ENCODE measurements at regions not wholly inside any gene's neighbourhood (a gene's known extent, or its start where the extent isn't known, plus 50 kb on each side); places are given as distances from the start of the nearest gene placed in this dataset.

DNA sequence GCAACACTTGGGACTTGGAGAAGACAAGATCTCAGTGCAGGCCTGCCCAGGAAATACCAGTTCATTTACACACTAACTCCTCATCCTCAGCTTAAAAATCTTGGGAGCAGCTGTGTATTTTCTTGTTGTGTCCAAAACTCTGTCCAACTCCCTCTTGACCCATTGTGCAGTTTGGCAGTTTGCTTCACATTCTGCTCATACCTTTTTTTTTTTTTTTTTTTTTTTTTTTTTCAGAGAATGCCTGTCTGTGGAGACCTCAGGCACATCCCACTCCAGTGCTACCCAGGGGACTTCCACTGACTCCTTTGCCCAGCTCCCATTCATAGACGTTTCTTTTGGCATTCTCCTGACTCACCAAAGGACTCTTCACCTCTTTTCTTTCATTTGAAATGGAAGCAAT, 265.8 kb upstream of the TCF21 start:
- TF ChIP-seq ZBTB33 (IDR thresholded peaks at IDR 0.05; ENCODE audit: borderline replicate concordance, low read depth) (no peak), JUND (IDR thresholded peaks at IDR 0.05) (no peak)
